PC-9 (cell line): ENCODE measurements at regions not wholly inside any gene's neighbourhood (a gene's known extent, or its start where the extent isn't known, plus 50 kb on each side); places are given as distances from the start of the nearest gene placed in this dataset.

Experiments
- BruUV-seq: library from RNA; stranded (reverse); fragments of 400-500 nt; replicated peaks from 2 replicates; lab custom pipeline; 2021; lab: Mats Ljungman, UMichigan
- CTCF ChIA-PET: fragments of 300-600 bp; sonication (Branson Sonifier 250); formaldehyde crosslinking; loops from one replicate; lab custom pipeline; 2022; ENCODE audit warnings: antibody characterized with exemption; lab: Charles Lee
- POLR2A ChIA-PET: fragments of 300-600 bp; sonication (Branson Sonifier 250); formaldehyde crosslinking; loops from one replicate; lab custom pipeline; 2022; ENCODE audit warnings: antibody characterized with exemption; ENCODE audit not compliant: unreplicated experiment; lab: Charles Lee
- DNase-seq, 2 experiments: peaks; one replicate each; pipeline versions ENCODE4 v3.0.0 to v3.0.0-alpha.2; 2015 to 2022; ENCODE audit warnings: mixed read lengths in 1 of 2
- H2AFZ ChIP-seq: fragments of 200-600 bp; sonication (generic); 2 replicates; pipeline ENCODE4 v1.8.1; 2017; ENCODE audit warnings: antibody characterized with exemption
- H3F3A ChIP-seq: fragments of 200-600 bp; sonication (generic); 2 replicates; pipeline ENCODE4 v1.8.1; 2017; ENCODE audit warnings: antibody characterized with exemption, mild to moderate bottlenecking, low read depth; ENCODE audit not compliant: insufficient read depth
- H3K27ac ChIP-seq: fragments of 200-600 bp; sonication (generic); 2 replicates; pipeline ENCODE4 v1.6.1; 2016; ENCODE audit warnings: mixed run types
- H3K27me3 ChIP-seq: fragments of 200-600 bp; sonication (generic); 2 replicates; pipeline ENCODE4 v1.6.1; 2016; ENCODE audit warnings: low read depth, mixed run types; ENCODE audit not compliant: insufficient read depth
- H3K36me3 ChIP-seq: fragments of 200-600 bp; sonication (generic); 2 replicates; pipeline ENCODE4 v1.6.1; 2016; ENCODE audit warnings: low read depth, mixed run types
- H3K4me1 ChIP-seq: fragments of 200-600 bp; sonication (generic); replicated peaks from 2 replicates; pipeline ENCODE4 v1.6.1; 2016; ENCODE audit warnings: mixed run types; ENCODE audit not compliant: insufficient read depth
- H3K4me2 ChIP-seq: fragments of 200-600 bp; sonication (generic); 2 replicates; pipeline ENCODE4 v1.6.1; 2017; ENCODE audit warnings: mixed run types
- H3K4me3 ChIP-seq: fragments of 200-600 bp; sonication (generic); 2 replicates; pipeline ENCODE4 v1.6.1; 2016; ENCODE audit warnings: mixed run types
- H3K79me2 ChIP-seq: fragments of 200-600 bp; sonication (generic); 2 replicates; pipeline ENCODE4 v1.6.1; 2017; ENCODE audit warnings: low read depth, mixed run types
- H3K9me2 ChIP-seq: fragments of 200-600 bp; sonication (generic); 2 replicates; pipeline ENCODE4 v1.8.1; 2017; ENCODE audit warnings: mild to moderate bottlenecking; ENCODE audit not compliant: insufficient read depth
- H3K9me3 ChIP-seq: fragments of 200-600 bp; sonication (generic); 2 replicates; pipeline ENCODE4 v1.8.1; 2016; ENCODE audit warnings: low read depth; ENCODE audit not compliant: insufficient read depth
- H4K20me1 ChIP-seq: fragments of 200-600 bp; sonication (generic); 2 replicates; pipeline ENCODE4 v1.8.1; 2017; ENCODE audit not compliant: insufficient read depth
- CTCF ChIP-seq: fragments of 200-600 bp; sonication (generic); conservative IDR thresholded peaks from 2 replicates; pipeline ENCODE4 v1.6.1; 2017; ENCODE audit warnings: mixed run types, antibody characterized with exemption, mild to moderate bottlenecking, moderate library complexity
- EZH2 ChIP-seq: fragments of 200-600 bp; sonication (generic); IDR thresholded peaks from 2 replicates; pipeline ENCODE4 v1.8.0; 2017; ENCODE audit warnings: antibody characterized with exemption, low read depth
- intact Hi-C: fragments of 100-400 bp; cut with micrococcal nuclease; formaldehyde crosslinking; loops from one replicate; pipeline ENCODE4 v1.10.0; 2022; ENCODE audit not compliant: unreplicated experiment

DNA sequence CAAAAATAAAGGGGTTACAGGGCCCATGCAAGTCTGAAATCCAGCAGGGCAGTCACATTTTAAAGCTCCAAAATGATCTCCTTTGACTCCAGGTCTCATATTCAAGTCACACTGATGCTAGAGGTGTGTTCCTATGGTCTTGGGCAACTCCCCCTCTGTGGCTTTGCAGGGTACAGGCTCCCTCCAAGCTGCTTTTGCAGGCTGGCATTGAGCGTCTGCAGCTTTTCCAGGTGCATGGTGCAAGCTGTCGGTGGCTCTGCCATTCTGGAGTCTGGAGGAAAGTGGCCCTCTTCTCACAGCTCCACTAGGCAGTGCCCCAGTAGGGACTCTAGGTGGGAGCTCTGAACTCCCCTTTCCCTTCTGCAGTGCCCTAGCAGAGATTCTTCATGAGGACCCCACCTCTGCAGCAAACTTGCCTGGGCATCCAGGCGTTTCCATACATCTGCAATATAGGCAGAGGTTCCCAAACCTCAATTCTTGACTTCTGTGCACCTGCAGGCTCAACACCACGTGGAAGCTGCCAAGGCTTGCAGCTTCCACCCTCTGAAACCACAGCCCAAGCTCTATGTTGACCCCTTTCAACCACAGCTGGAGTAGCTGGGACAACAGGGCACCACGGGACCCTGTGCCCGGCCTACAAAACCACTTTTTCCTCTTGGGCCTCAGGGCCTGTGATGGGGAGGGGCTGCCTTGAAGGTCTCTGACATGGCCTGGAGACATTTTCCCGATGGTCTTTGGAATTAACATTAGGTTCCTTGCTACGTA, 80.1 kb upstream of the PLSCR5 start:
- Histone ChIP-seq H2AFZ (no peak overlapping the region), H3K4me2 (no peak overlapping the region), H3K4me3 (no peak overlapping the region), H3K27ac (no peak overlapping the region), H3K79me2 (no peaks in the 10 kb centered on the region), H4K20me1 (no peaks in the 10 kb centered on the region), H3K4me1 (no peaks in the 10 kb centered on the region), H3K9me3 (no peaks in the 10 kb centered on the region), H3K36me3 (no peaks in the 10 kb centered on the region), H3K9me2 (no peaks in the 10 kb centered on the region), H3F3A (no peaks in the 10 kb centered on the region), H3K27me3 (no peaks in the 10 kb centered on the region)
- DNase-seq = no peak
- POLR2A ChIA-PET = no interaction called here
- TF ChIP-seq CTCF (no peak), EZH2 (no peak)
- BruUV-seq = no TSS peak
- CTCF ChIA-PET = no interaction called here
- intact Hi-C loops = no loop called here

- no TSS peak for BruUV-seq
- H3K79me2 ChIP-seq = no peaks in the 10 kb centered on the region
- no peak for DNase-seq
- ChIA-PET POLR2A (no interaction called here), CTCF (no interaction called here)
- no peak overlapping the region for H2AFZ ChIP-seq
- no peaks in the 10 kb centered on the region for H3K4me1 ChIP-seq
- H4K20me1 ChIP-seq = no peaks in the 10 kb centered on the region
- intact Hi-C loops = no loop called here
- H3K9me2 ChIP-seq = no peaks in the 10 kb centered on the region
- no peaks in the 10 kb centered on the region for H3K9me3 ChIP-seq
- no peak overlapping the region for H3K4me3 ChIP-seq
- H3K36me3 ChIP-seq = no peaks in the 10 kb centered on the region
- H3K27me3 ChIP-seq = no peaks in the 10 kb centered on the region
- H3K4me2 ChIP-seq = no peak overlapping the region
- no peaks in the 10 kb centered on the region for H3F3A ChIP-seq
- H3K27ac ChIP-seq = no peak overlapping the region
- no peak for TF ChIP-seq CTCF
- TF ChIP-seq EZH2 = no peak
These were observed 77.0 kb upstream of the PLSCR5 start for GRCh38 chr3:146682171-146682570.

GRCh38 chr3:146680617-146681016, 75.5 kb upstream of the PLSCR5 start:
- Histone ChIP-seq H3K79me2 (no peaks in the 10 kb centered on the region), H3K36me3 (no peaks in the 10 kb centered on the region), H3K4me3 (no peak overlapping the region), H3K4me2 (no peak overlapping the region), H3K27me3 (no peaks in the 10 kb centered on the region), H3K9me3 (no peaks in the 10 kb centered on the region), H3K4me1 (no peaks in the 10 kb centered on the region), H2AFZ (no peak overlapping the region), H4K20me1 (no peaks in the 10 kb centered on the region), H3F3A (no peaks in the 10 kb centered on the region), H3K9me2 (no peaks in the 10 kb centered on the region), H3K27ac (no peak overlapping the region)
- POLR2A ChIA-PET = no interaction called here
- intact Hi-C loops = no loop called here
- no TSS peak for BruUV-seq
- no peak for DNase-seq
- no peak for TF ChIP-seq EZH2
- TF ChIP-seq CTCF = no peak
- CTCF ChIA-PET = no interaction called here
